SHP77 treated with DMSO at 0.1 percent for 48 hours (cell line): ENCODE measurements at regions not wholly inside any gene's neighbourhood (a gene's known extent, or its start where the extent isn't known, plus 50 kb on each side); places are given as distances from the start of the nearest gene placed in this dataset.
"Not testable (repeated sequence)": the region's sequence is repeated elsewhere in the genome, so short reads cannot be mapped to it uniquely, and the experiment has no call there.

Source experiments
- DNase-seq: peaks from one replicate; lab custom pipeline; 2025; lab: John Stamatoyannopoulos, UW

DNA sequence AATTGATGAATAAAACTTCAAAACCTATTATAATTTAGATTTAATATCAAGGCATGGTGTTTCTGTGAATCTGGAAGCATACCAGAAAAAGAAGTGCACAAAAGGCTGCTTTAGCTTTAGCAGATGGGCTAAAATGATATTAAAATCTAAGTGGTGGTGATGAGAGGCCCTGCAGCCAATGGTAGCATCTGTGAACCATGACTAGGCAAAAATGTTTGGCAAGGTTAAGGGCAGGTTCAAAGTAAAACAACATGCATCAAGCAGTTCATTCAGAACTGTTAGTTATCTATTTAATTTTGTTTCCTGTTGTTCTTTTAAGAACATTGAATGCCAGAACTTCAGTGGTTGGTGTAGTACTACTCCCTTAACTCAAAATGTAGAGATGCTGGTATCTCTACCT, 1736.9 kb upstream of the CELF4 start:
- no peak for DNase-seq

GRCh38 chr18:39299152-39299551, 1733.6 kb upstream of the CELF4 start:
- peak; percentile 13 for DNase-seq

- no peak for DNase-seq
Observed at GRCh38 chr18:39297225-39297624, 1731.6 kb upstream of the CELF4 start.

- DNase-seq = no peak
Observed at GRCh38 chr18:39296293-39296888, 1730.8 kb upstream of the CELF4 start.

DNA sequence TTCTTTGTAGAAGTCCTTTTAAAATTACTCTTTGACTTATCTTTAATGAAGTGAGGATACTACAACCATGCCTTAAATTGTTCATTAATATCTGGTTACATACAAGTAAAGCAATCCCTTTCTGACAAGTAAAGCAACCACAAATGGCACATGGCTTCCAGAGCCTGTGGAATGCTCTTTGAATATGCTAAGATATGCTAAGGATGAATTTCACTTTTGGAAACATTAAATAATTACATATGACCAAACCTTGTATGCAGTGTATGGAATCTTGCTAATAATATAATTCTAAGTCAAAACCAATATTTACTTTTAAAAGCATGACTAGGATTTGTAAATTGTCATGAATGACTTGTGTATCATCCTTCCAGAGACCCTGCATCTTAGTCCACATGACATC, 1711.2 kb upstream of the CELF4 start:
- no peak for DNase-seq

GRCh38 chr18:39274535-39274934, 1708.9 kb upstream of the CELF4 start:
- no peak for DNase-seq

DNA sequence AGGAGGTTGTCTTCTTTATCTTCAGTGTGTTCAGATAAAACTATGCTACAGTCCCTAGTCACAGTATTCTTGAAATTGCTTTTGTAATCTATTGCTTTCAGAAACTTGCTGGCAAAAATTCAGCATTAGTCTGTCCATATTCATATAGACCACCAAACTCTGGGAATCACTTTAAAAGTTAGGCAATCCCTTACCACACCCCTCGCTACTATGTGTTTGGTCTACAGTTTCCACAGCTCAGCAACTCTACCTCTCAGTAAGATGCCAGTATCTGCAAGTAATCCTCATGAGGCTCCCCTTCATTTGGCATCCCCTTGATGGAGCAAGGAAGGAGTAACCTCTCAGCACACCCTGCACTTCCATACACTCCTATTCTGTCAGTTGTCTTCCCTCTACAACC, 1706.6 kb upstream of the CELF4 start:
- DNase-seq = no peak

DNA sequence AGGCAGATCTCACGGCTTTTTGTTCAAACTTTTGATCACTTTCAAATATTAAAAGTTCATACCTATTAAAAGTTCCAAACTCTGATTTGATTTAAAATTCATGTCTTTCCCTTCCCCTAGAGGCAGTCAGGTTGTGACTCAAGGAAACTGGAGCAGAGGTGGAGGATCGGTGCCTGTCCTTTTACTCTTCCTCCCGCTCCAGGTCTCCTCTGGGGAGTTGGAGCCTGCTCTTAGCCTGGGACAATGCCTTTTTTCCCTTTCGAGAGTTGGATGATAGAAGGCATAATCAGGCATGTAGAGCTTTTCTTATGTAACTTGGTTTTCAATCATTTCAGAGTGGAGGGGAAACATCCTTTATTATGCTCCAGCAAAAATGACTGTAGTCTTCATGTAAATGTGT, 1706.1 kb upstream of the CELF4 start:
- DNase-seq = no peak

- DNase-seq = no peak
Observed at GRCh38 chr18:39260565-39260964, 1695.0 kb upstream of the CELF4 start.

DNA sequence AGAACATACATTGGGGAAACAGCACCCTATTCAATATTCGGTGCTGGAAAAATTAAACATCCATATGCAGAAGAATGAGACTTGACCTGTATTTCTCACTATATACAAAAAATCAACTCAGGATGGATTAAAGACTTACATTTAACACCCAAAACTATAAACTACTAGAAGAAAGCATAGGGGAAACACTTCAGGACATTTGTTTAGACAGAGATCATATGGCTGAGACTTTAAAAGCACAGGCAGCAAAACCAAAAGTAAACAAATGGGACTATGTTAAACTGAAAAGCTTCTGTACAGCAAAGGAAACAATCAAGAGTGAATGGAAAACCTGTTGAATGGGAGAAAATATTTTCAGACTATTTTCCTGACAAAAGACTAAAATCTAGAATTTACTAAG, 1694.1 kb upstream of the CELF4 start:
- no peak for DNase-seq

DNA sequence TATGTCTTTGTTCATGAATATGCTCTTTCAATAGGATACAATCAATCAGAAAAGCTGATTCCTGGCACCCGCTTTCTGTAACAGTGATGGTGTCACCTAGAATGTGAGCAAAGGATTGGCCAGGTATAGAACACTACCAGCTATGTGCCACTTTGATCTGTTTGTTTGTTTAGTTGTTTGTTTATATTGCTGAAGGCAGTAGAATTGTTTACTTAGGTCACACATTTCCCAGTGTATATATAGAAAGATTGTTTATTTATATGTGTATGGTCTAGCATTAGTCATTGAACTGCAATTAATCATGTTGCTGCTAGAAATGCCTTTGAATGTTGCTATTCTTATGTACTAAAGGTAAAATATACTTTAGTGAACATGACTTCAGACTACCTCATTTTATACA, 1678.6 kb upstream of the CELF4 start:
- no peak for DNase-seq

DNA sequence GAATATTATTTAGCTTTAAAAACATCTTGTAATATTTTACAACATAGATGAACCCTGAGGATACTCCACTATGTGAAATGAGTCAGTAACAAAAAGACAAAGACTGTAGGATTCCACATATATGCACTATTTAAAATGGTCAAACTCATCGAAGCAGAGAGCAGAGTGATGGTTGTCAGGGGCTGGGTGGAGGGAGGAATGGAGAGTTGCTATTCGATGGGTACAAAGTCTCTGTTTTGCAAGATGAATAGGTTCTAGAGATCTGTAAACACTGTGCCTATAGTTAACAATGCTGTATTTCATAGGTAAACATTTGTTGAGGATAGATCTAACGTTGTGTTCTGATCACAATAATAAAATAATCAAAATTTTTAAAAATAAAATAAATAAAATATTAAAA, 1675.9 kb upstream of the CELF4 start:
- no peak for DNase-seq

DNA sequence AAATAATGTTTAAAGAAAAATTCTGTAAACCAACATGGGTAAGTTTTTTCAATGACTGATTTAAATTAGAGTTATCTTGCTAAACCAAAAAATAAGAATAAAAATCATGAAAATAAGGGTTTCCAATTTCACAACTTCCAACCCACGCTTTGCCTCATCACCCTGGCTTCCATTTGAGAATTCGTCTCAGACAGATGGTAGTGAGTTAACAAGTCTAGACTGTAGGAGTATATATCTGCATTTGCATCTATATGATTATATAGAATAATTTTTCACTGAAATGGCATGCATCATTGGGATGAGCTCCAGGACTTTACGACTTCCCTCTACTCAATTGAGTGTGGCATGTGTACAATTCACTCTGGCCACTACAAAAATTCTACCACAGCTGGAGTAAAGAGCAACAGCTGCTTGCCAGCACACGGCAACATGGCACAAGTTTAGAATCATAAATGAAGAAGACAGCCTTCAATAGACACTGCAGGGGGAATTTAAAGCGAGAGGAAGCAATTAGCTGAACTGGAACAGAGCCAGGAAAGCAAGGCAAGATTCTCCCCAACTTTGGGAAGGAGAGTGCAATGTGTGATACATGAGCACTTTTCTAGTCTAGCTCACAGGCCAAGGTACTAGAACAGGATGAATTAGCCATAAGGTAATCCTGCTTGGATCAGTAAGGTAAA, 1673.5 kb upstream of the CELF4 start:
- DNase-seq = no peak

DNA sequence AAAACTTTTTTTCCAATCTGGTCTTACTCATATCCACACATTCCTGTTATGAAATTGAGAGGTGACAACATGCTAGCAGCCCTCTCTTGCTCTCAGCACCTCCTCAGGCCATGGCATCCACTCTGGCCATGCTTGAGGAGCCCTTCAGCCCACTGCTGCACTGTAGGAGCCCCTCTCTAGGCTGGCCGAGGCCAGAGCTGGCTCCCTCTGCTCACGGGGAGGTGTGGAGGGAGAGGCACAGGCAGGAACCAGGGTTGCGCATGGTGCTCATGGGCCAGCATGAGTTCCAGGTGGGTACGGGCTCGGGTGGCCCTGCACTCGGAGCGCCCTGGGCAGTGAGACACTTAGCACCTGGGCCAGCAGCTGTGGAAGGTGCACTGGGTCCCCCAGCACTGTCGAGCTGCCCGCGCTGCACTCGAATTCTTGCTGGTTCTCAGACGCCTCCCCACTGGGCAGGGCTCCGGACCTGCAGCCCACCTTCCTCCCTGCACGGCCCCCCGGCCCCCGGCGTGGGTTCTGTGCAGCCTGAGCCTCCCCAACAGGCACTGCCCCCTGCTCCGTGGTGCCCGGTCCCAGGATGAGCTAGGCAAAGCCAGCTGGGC, 1669.6 kb upstream of the CELF4 start:
- DNase-seq = no peak

- DNase-seq = no peak
Observed at GRCh38 chr18:39232937-39233336, 1667.3 kb upstream of the CELF4 start.

- DNase-seq = no peak
Observed at GRCh38 chr18:39232490-39232889, 1666.9 kb upstream of the CELF4 start.

DNA sequence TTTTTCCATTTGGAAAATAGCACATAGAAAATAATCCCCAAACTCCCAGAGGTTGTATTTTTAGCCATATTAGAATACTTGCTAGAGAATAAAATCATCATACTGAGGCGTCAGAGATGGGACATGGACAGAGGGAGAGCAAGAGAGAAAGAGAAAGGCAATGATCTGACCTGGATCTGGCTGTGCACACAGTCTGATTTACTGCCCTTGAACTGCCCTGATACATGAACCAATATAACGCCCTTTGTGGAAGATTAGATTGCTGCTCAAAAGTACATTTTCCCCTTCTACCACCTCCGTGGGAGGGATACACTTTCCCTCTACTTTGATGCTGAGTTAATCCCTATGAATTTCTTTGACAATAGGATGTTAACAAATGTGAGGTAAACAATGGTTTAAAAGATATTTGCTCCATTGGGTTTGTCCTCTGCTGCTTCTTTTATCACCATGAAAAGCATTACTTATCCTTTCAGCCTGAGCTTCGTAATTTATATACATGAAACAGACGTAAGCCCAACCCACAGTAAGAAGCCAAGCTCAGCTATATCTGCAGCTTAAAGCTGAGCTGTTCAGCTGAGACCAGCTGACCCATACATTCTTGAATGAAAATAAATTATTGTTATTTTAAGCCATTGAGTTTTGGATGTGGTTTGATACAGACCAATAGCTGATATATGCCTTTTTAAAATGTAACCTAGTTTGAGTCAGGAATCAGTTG, 1664.6 kb upstream of the CELF4 start:
- no peak for DNase-seq

DNA sequence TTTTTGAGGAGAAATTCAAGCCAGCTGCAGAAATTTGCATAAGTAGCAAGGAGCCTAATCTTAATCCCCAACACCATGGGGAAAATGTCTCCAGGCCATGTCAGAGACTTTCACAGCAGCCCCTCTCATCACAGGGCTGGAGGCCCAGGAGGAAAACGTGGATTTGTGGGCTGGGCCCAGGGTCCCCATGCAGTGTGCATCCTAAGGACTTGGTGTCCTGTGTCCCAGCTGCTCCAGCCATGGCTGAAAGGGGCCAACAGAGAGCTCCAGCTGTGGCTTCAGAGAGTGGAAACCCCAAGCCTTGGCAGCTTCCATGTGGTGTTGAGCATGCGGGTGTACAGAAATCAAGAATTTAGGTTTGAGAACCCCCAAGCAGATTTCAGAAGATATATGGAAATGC, 1662.2 kb upstream of the CELF4 start:
- DNase-seq = not testable (repeated sequence)

- DNase-seq = no peak
Observed at GRCh38 chr18:39225373-39225772, 1659.8 kb upstream of the CELF4 start.

GRCh38 chr18:39223283-39223682, 1657.7 kb upstream of the CELF4 start:
- DNase-seq = no peak

DNA sequence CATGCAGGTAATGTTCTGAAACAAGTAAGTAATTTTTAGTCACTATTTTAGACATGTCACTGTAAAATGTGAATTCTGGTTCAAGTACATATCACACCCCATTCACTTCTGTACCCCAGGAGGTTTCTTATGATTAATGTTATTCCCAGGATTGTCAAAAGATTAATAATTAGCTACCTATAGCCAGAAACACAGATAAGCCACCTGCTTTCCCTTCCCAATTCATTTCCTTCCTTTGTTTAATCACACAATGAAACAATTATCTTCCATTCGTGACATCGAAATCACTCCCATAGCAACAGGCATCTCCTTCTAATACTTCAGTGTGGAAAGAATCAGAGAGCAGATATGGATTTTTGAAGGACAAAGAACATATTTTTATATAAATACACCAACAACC, 1650.3 kb upstream of the CELF4 start:
- no peak for DNase-seq

DNA sequence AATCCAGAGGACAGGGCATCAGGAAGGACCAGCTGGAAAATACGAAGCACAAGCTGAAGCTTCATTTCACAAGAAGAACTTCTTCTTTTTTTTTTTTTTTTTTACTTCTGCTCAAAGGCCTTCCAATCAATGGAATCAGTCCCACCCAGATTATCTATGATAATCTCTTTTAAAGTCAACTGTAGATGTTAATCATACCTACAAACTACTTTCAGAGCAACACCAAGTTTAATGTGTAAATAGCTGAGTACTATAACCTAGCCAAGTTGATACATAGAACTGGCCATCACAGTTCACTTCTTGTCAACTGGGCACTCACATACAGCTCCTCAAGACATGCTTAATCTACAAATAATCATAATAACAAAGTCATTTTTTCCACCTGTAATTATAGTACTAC, 1645.9 kb upstream of the CELF4 start:
- DNase-seq = no peak

GRCh38 chr18:39209173-39209572, 1643.6 kb upstream of the CELF4 start:
- DNase-seq = no peak
